DLD1 (cell line): ENCODE measurements at regions not wholly inside any gene's neighbourhood (a gene's known extent, or its start where the extent isn't known, plus 50 kb on each side); places are given as distances from the start of the nearest gene placed in this dataset.

ENCODE experiments used
- in situ Hi-C: cut with HindIII; loops from 2 replicates; pipeline ENCODE4 v1.10.0; 2017; ENCODE audit warnings: low sequenced_read_pairs

DNA sequence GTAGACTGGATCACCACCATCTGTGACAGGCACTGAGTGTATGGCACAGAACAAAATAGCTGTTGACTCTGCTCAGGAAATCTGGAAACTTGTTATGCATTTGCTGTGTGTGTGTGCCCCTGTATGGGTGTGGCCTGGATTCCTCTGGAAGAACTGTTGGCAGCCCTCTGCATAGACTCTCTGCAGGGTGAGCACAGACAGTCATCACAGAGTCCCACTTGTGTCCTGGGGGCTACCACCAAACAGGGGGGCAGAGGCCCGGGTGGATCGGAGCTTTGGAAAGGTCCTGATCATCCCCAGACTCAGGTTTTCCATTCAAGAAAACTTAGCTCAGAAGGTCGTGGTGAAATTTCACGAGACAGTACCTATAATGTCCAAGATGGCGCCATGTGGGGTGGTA, 258.6 kb downstream of the SOX11 start:
- in situ Hi-C loops: no loop called here

- in situ Hi-C loops: no loop called here
Observed at GRCh38 chr2:5951471-5951870, 259.3 kb downstream of the SOX11 start.

GRCh38 chr2:5953525-5953924, 261.3 kb downstream of the SOX11 start:
- in situ Hi-C loops: no loop called here

DNA sequence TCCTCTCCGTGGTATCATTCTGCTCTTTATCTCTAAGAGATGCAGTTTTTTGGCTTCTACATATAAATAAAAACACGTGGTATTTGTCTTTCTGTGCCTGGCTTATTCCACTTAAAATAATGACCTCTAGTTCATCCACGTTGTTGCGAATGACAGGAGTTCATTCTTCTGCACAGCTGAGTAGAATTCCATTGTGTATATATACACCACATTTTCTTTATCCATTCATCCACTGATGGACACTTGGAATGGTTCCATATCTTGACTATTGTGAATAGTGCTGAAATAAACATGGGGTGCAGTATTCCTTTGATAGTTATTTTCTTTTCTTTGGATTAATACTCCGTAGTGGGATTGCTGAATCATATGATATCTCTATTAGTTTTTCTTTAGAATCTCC, 262.3 kb downstream of the SOX11 start:
- in situ Hi-C loops: no loop called here

GRCh38 chr2:5955921-5956320, 263.7 kb downstream of the SOX11 start:
- in situ Hi-C loops: no loop called here

- in situ Hi-C loops: no loop called here
Observed at GRCh38 chr2:5959836-5960820, 267.9 kb downstream of the SOX11 start.

DNA sequence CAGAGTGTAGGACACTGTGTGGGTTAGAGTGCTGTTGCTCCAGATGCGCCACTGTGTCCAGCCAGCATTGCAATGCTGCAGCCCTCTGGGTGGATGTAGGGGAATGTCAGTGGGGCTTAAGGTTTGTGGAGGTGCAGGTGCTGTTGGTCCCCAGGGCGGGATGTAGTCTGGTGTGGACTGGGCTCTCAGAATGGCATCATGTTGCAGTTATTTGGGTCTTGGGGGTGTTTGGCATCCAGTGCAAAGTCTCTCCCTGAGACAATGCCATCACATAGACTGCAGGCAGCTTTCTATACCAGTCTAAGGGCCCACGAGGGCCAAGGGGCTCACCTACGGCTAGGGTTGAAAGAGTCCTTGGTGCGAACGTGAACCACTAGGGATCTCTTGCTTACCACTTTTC, 275.3 kb downstream of the SOX11 start:
- in situ Hi-C loops: no loop called here

DNA sequence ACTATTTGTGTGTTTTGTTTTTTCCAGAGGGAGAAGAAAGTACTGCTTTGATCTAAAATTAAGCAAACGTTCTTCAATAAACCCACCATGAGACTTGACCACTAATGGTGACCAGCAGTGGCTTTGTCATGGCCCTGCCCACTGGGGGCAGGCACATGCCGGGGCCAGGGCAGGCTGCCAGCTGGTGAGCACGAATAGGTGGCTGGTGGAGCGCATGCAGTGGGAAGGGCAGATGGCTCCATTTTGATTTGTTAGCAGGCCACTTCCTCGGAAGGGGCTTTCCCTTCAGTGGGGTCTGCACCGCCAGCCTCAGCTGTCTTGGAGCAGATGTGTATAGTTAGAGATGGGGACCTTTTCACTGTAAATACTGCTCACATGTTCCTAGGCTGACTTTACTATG, 277.1 kb downstream of the SOX11 start:
- in situ Hi-C loops: no loop called here

GRCh38 chr2:5970347-5970746, 278.2 kb downstream of the SOX11 start:
- in situ Hi-C loops: no loop called here

DNA sequence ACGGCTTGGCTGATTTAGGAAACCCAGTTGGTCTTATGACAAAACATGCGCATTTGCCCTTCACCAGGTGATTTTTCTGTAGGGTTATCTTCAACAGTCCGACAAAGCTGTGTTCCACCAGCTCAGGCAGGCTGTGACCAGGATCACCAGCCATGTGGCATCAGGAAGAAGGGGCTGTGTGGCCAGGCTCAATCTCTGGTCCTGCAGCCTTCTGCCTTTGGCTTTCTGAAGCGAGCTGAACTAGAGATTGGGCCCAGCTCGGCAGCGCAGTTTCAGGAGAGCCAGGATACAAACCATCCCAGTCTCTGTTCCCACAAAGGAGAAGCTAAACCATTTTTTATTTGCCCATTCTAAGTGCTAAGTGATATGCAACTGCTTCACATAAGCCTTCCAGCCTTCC, 282.3 kb downstream of the SOX11 start:
- in situ Hi-C loops: no loop called here

GRCh38 chr2:5975401-5975800, 283.2 kb downstream of the SOX11 start:
- in situ Hi-C loops: no loop called here

DNA sequence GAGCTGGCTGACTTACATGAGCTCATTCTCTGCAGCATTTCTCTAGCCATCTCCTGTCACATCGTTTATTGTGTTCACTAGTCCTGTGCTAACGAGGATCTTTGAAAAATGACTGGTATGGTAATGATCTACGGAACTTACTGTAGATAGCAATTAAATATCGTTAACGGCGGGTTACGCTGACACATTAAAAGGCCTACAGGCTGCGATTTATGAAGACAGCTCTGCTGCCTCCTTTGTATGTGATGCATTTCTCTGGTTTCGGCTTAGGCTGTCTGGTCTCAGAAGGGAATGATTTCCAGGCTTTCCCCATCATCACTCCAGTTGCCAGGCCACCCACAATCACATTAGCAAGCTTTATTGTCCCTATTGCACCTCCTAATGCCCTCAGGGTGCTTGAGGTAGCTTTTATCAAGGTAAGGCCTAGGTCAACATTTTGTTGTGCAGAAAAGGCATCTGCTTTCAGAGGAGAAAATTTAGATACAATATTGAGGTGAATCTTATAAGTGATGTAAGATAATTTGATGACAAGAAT, 284.4 kb downstream of the SOX11 start:
- in situ Hi-C loops: no loop called here

DNA sequence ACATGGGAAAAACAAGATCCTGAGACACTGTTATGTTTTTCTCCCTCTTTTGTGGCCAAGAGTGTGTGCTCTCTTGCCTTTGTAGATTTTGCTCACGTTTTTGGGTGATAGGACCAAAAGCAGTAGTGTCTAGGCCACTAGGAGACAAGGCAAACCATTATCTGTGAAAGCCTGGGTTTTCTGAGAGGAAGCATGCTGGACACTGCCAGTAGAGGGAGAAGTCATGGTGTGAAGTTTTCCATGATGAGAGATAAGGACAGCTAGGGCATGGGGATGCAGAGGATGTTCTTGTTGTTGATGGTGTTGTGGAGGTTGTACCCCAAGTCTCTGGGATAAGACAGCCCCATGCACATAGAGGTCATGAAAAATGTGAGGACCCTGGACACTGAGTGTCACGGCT, 285.3 kb downstream of the SOX11 start:
- in situ Hi-C loops: no loop called here

GRCh38 chr2:5978131-5978751, 286.1 kb downstream of the SOX11 start:
- in situ Hi-C loops: no loop called here

GRCh38 chr2:5980450-5981190, 288.4 kb downstream of the SOX11 start:
- in situ Hi-C loops: no loop called here

DNA sequence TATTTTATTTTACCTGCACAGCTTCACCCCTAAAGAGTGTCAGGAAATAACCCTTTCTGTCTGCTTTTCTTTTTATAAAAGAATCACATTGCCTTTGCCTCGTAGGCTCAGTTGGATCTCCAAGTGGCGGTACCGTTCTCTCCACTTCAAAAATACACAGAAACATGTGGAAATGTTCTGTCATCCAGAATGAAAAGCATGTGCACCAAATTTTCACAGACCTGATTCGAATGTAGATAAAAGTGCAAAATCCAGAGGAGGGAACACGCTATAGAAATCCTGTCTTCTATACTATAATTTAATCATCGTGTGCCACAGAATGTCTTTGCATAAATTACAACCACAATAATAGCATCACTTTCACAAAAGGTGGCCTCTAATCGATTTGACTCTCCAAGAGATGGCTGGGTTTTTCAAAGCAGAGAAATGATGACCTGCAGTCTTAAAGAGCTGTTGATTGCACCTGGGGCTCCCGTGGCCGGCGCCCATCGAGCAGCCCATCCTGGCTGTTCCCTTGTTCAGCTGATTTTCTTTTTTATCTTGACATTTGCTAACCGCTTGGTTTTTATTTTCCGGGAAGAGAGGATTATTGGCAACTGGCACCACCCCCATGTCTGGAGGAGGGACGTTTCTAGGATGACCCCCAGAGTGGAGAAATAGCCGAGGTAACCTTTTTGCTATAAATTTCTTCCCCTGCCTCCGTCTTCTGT, 290.2 kb downstream of the SOX11 start:
- in situ Hi-C loops: no loop called here

DNA sequence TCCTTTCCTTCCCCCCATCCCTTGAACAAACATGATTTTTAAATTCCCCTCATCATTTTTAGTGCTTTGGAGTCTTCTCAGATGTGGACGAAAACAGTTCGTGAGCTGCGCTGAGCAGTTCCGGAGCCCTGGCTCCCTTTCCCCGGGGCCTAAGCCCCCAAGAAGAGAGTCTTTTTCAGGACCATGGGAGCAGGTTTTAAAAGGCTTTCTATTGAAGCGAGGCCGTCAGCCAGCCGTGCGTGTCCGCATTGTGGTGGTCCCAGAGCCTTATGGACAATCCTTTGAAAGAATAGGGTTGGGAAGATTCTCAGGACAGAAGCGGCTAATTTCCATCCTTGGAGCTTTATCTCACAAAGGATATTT, 290.7 kb downstream of the SOX11 start:
- in situ Hi-C loops: no loop called here

DNA sequence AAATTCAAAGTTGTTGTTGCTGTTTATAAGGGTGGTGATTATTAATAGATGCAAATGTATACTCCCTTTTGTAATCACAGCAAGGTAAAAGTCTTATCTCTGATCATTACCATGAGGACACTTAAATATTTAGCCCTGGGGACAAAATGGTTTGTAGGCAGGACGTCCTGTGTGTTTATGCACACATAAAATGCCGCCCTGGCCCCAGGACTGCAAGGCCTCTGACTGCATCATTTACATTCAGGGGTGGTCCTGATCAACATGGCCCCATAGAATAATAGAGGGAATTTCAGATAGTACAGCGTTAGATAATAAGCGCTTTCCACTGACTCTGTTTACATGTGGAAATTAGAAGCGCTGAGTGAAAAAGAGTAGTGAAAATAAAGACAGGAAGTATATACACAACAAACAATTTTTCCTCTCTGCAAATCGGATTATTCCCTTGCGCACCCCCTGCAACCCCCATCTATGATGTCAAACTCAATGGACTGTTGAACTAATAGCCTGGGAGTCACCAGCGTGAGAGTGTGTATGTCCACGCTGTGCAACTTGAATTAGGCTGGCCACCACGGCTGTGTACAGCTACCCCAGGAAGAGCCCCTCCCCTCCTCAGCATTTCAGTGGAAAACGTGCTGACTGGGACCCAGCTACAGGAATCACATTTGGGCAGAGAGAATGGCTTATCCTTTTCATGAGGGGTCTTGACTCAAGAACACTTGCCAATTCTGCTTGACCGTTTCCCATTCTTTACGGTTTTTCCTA, 291.5 kb downstream of the SOX11 start:
- in situ Hi-C loops: no loop called here

GRCh38 chr2:5984273-5984655, 292.1 kb downstream of the SOX11 start:
- in situ Hi-C loops: no loop called here

- in situ Hi-C loops: no loop called here
Observed at GRCh38 chr2:5984946-5985345, 292.8 kb downstream of the SOX11 start.
